Peyer's patch (tissue), 4 donors: ENCODE measurements at regions not wholly inside any gene's neighbourhood (a gene's known extent, or its start where the extent isn't known, plus 50 kb on each side); places are given as distances from the start of the nearest gene placed in this dataset.

ENCODE experiments used
- CTCF ChIP-seq, 6 experiments: fragments of 450-650 bp in 4 of 6; fragments of 200-600 bp in 2 of 6; sonication (generic) in 1 of 6; IDR thresholded peaks; one replicate each; pipeline ENCODE4 v1.5.1; 2017 to 2019; ENCODE audit warnings: antibody characterized with exemption in 6 of 6, mild to moderate bottlenecking in 3 of 6, moderate library complexity in 1 of 6
- POLR2A ChIP-seq, 2 donors: fragments of 450-650 bp; IDR thresholded peaks; one replicate each; pipeline ENCODE4 v1.5.1; 2017; ENCODE audit warnings: antibody characterized with exemption in 2 of 2, mild to moderate bottlenecking in 2 of 2, moderate library complexity in 2 of 2

GRCh38 chr3:61449327-61450040, 111.9 kb upstream of the PTPRG start:
- no peak for TF ChIP-seq CTCF (IDR thresholded peaks at IDR 0.05)
- TF ChIP-seq POLR2A (IDR thresholded peaks at IDR 0.05): no peak
